ENCODE measurements at regions not wholly inside any gene's neighbourhood (a gene's known extent, or its start where the extent isn't known, plus 50 kb on each side); places are given as distances from the start of the nearest gene placed in this dataset.

DNA sequence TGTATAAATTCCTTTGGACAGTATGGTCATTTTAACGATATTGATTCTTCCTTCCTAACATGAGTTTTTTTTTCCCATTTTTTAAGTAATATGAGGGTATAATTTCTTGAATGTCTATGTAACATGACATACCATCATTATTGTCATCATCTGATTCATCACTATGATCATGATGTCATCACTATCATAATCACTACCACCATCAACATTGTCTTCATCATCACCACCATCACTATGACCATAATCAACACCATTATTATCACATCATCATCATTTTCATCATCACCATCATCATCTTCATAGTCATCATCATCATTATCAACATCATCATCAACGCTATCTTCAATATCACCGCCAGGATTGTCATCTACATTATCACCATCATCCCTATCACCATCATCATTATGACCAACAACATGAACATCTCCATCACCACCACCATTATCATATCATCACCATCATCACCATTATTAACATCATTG, 1377.2 kb downstream of the CDY2B start:
- no peaks in the 10 kb centered on the region for H3K4me1 Mint-ChIP-seq (ENCODE audit: unreplicated experiment)
- TF ChIP-seq CTCF (IDR thresholded peaks at IDR 0.05; ENCODE audit: unreplicated experiment): no peak
- no peak for DNase-seq (ENCODE audit: low spot score)
- H3K36me3 Mint-ChIP-seq (ENCODE audit: low read depth, unreplicated experiment): no peaks in the 10 kb centered on the region
- H3K9me3 Mint-ChIP-seq (ENCODE audit: unreplicated experiment): no peaks in the 10 kb centered on the region
- H3K4me3 Mint-ChIP-seq (ENCODE audit: unreplicated experiment): no peak overlapping the region
- no peaks in the 10 kb centered on the region for H3K27me3 Mint-ChIP-seq (ENCODE audit: unreplicated experiment)
- no peak overlapping the region for H3K27ac Mint-ChIP-seq (ENCODE audit: unreplicated experiment)

- peak; percentile 30 for TF ChIP-seq CTCF (IDR thresholded peaks at IDR 0.05; ENCODE audit: unreplicated experiment)
- Mint-ChIP-seq H3K36me3 (ENCODE audit: low read depth, unreplicated experiment) (no peaks in the 10 kb centered on the region), H3K27ac (ENCODE audit: unreplicated experiment) (no peak overlapping the region), H3K9me3 (ENCODE audit: unreplicated experiment) (no peaks in the 10 kb centered on the region), H3K4me3 (ENCODE audit: unreplicated experiment) (no peak overlapping the region), H3K27me3 (ENCODE audit: unreplicated experiment) (no peaks in the 10 kb centered on the region), H3K4me1 (ENCODE audit: unreplicated experiment) (no peaks in the 10 kb centered on the region)
- DNase-seq (ENCODE audit: low spot score): peak; percentile 12
These were observed 1389.3 kb downstream of the CDY2B start for GRCh38 chrY:16490706-16491105.

DNA sequence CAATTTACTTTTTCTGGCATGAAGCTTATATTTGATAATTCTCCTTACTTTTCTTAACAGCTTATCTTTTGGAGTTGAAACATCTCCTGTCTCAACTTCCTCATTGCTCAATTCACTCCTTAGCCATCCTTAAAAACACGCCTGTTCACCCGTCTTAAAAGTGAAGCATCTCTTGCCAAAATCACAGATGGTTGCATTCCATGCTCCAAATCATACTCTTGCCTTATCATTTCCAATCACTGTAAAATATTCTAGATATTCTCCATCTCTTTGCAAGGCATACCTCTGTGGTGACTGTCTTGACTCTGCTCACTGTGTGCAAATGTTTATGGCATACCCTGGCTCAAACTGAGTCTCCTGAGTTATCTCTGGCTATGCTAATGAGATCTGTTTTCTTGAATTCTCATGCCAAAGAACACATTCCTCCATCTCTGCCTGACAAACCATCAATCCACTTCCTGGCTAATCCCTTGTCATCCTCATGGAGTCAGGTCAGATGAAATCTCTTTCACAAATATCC, 1393.3 kb downstream of the CDY2B start:
- Mint-ChIP-seq H3K27me3 (ENCODE audit: unreplicated experiment) (no peaks in the 10 kb centered on the region), H3K36me3 (ENCODE audit: low read depth, unreplicated experiment) (no peaks in the 10 kb centered on the region), H3K9me3 (ENCODE audit: unreplicated experiment) (no peaks in the 10 kb centered on the region), H3K4me3 (ENCODE audit: unreplicated experiment) (no peak overlapping the region), H3K27ac (ENCODE audit: unreplicated experiment) (no peak overlapping the region), H3K4me1 (ENCODE audit: unreplicated experiment) (no peaks in the 10 kb centered on the region)
- no peak for TF ChIP-seq CTCF (IDR thresholded peaks at IDR 0.05; ENCODE audit: unreplicated experiment)
- DNase-seq (ENCODE audit: low spot score): no peak

DNA sequence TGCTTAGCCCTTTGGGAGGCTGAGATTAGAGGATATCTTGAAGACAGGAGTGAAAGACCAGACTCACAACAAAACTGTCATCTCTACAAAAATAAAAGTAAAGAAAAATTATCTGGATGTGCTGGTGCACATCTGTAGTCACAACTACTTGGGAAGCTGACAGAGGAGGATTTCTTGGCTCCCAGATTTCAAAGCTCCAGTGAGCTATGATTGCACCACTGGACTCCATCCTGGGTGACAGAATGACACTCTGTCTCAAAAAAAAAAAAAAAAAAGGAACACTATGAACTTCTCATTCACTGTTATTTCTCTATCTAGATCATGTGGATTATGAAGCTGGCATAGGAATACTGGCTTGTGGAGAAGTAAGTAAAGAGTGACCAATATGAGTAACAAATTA, 1400.0 kb downstream of the CDY2B start:
- no peak for DNase-seq (ENCODE audit: low spot score)
- H3K27ac Mint-ChIP-seq (ENCODE audit: unreplicated experiment): no peak overlapping the region
- H3K27me3 Mint-ChIP-seq (ENCODE audit: unreplicated experiment): no peaks in the 10 kb centered on the region
- no peak for TF ChIP-seq CTCF (IDR thresholded peaks at IDR 0.05; ENCODE audit: unreplicated experiment)
- H3K36me3 Mint-ChIP-seq (ENCODE audit: low read depth, unreplicated experiment): no peaks in the 10 kb centered on the region
- H3K4me3 Mint-ChIP-seq (ENCODE audit: unreplicated experiment): no peak overlapping the region
- no peaks in the 10 kb centered on the region for H3K4me1 Mint-ChIP-seq (ENCODE audit: unreplicated experiment)
- H3K9me3 Mint-ChIP-seq (ENCODE audit: unreplicated experiment): no peaks in the 10 kb centered on the region

- no peak for TF ChIP-seq CTCF (IDR thresholded peaks at IDR 0.05; ENCODE audit: unreplicated experiment)
- Mint-ChIP-seq H3K27ac (ENCODE audit: unreplicated experiment) (no peak overlapping the region), H3K4me1 (ENCODE audit: unreplicated experiment) (no peaks in the 10 kb centered on the region), H3K27me3 (ENCODE audit: unreplicated experiment) (no peaks in the 10 kb centered on the region), H3K4me3 (ENCODE audit: unreplicated experiment) (no peak overlapping the region), H3K36me3 (ENCODE audit: low read depth, unreplicated experiment) (no peaks in the 10 kb centered on the region), H3K9me3 (ENCODE audit: unreplicated experiment) (no peaks in the 10 kb centered on the region)
- DNase-seq (ENCODE audit: low spot score): no peak
These were observed 1406.0 kb downstream of the CDY2B start for GRCh38 chrY:16474053-16474452.
